Activated CD8-positive, alpha-beta T cell treated with anti-CD3 and anti-CD28 coated beads for 36 hours (primary cell): ENCODE measurements at regions not wholly inside any gene's neighbourhood (a gene's known extent, or its start where the extent isn't known, plus 50 kb on each side); places are given as distances from the start of the nearest gene placed in this dataset.

Experiments used
- ATAC-seq: fragments of 200-7000 bp; cut with Tn5 transposase; one replicate; pipeline ENCODE4 v1.10.0; 2021; ENCODE audit warnings: mild to moderate bottlenecking, moderate library complexity
- CTCF ChIA-PET: fragments of 350-600 bp; sonication (Branson Sonifier 250); formaldehyde crosslinking; loops from one replicate; lab custom pipeline; 2021; ENCODE audit warnings: antibody characterized with exemption; lab: Charles Lee
- POLR2A ChIA-PET: fragments of 350-600 bp; sonication (Branson Sonifier 250); formaldehyde crosslinking; loops from one replicate; lab custom pipeline; 2021; ENCODE audit warnings: antibody characterized with exemption; lab: Charles Lee
- DNase-seq: peaks from one replicate; pipeline ENCODE4 v3.0.0-alpha.2; 2020
- H3K27ac Mint-ChIP-seq: one replicate; pipeline ENCODE4 v1.8.0; 2021; ENCODE audit warnings: mild to moderate bottlenecking, mixed read lengths
- H3K27me3 Mint-ChIP-seq: one replicate; pipeline ENCODE4 v1.8.0; 2021; ENCODE audit warnings: mixed read lengths
- H3K36me3 Mint-ChIP-seq: one replicate; pipeline ENCODE4 v1.8.0; 2021; ENCODE audit warnings: low read depth, mixed read lengths
- H3K4me1 Mint-ChIP-seq: one replicate; pipeline ENCODE4 v1.8.0; 2021; ENCODE audit warnings: low read depth, mixed read lengths
- H3K4me3 Mint-ChIP-seq: one replicate; pipeline ENCODE4 v1.8.0; 2021; ENCODE audit warnings: mild to moderate bottlenecking, moderate library complexity, mixed read lengths
- H3K9me3 Mint-ChIP-seq: one replicate; pipeline ENCODE4 v1.8.0; 2021; ENCODE audit warnings: mixed read lengths
- CTCF ChIP-seq: fragments of 200-600 bp; IDR thresholded peaks from one replicate; pipeline ENCODE4 v1.8.0; 2022; ENCODE audit warnings: antibody characterized with exemption, mild to moderate bottlenecking
- intact Hi-C: fragments of 100-400 bp; cut with micrococcal nuclease; formaldehyde crosslinking; loops from one replicate; pipeline ENCODE4 v1.10.0; 2022

DNA sequence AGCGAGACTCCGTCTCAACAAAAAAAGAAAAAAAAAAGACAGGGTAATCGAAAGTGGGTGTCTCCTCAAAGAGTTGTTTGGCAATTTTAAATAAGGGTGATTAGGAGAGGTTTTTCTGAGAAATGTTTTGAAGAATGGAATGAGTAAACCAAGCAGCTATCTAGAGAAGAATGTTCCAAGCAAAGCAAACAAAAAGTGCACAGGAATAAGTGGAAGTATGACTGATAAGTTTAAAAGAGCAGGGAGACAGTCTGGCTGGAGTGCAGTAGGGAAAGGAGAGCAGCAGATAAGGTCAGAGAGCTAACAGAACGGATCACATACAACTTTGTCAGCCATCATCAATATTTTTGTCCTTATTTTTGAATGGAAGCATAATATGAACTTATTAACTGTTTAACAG is 853.5 kb downstream of the TUSC7 start:
- CTCF ChIA-PET: interaction anchor here (1.4 kb wide), 1 partner anchor 11 kb away, joined by 3 read pairs; no protein-coding TSS in a partner anchor
- no peak for DNase-seq
- H3K27me3 Mint-ChIP-seq: no peaks in the 10 kb centered on the region
- no peak overlapping the region for H3K27ac Mint-ChIP-seq
- POLR2A ChIA-PET: no interaction called here
- no peaks in the 10 kb centered on the region for H3K36me3 Mint-ChIP-seq
- intact Hi-C loops: no loop called here
- no peak for TF ChIP-seq CTCF
- H3K9me3 Mint-ChIP-seq: peaks cover 5% of the 10 kb centered on the region
- H3K4me3 Mint-ChIP-seq: no peak overlapping the region
- no peaks in the 10 kb centered on the region for H3K4me1 Mint-ChIP-seq
- no peak for ATAC-seq

- intact Hi-C loops: no loop called here
- no peak for TF ChIP-seq CTCF
- no peaks in the 10 kb centered on the region for H3K4me1 Mint-ChIP-seq
- peaks cover 4% of the 10 kb centered on the region for H3K9me3 Mint-ChIP-seq
- ChIA-PET POLR2A (no interaction called here), CTCF (no interaction called here)
- H3K4me3 Mint-ChIP-seq: no peak overlapping the region
- ATAC-seq: no peak
- DNase-seq: no peak
- H3K36me3 Mint-ChIP-seq: no peaks in the 10 kb centered on the region
- no peaks in the 10 kb centered on the region for H3K27me3 Mint-ChIP-seq
- H3K27ac Mint-ChIP-seq: no peak overlapping the region
Measured at GRCh38 chr3:117565777-117566176, 856.2 kb downstream of the TUSC7 start.

- DNase-seq: no peak
- Mint-ChIP-seq H3K9me3 (peaks cover 4% of the 10 kb centered on the region), H3K27ac (no peak overlapping the region), H3K4me1 (no peaks in the 10 kb centered on the region), H3K36me3 (no peaks in the 10 kb centered on the region), H3K4me3 (no peak overlapping the region), H3K27me3 (no peaks in the 10 kb centered on the region)
- intact Hi-C loops: no loop called here
- TF ChIP-seq CTCF: no peak
- POLR2A ChIA-PET: no interaction called here
- CTCF ChIA-PET: no interaction called here
- no peak for ATAC-seq
Measured at GRCh38 chr3:117566926-117567325, 857.3 kb downstream of the TUSC7 start.

- H3K36me3 Mint-ChIP-seq: no peaks in the 10 kb centered on the region
- intact Hi-C loops: no loop called here
- DNase-seq (no peak), ATAC-seq (no peak)
- no peak for TF ChIP-seq CTCF
- H3K4me3 Mint-ChIP-seq: no peak overlapping the region
- no peak overlapping the region for H3K27ac Mint-ChIP-seq
- no peaks in the 10 kb centered on the region for H3K27me3 Mint-ChIP-seq
- H3K4me1 Mint-ChIP-seq: no peaks in the 10 kb centered on the region
- CTCF ChIA-PET: no interaction called here
- POLR2A ChIA-PET: no interaction called here
- H3K9me3 Mint-ChIP-seq: peaks cover 4% of the 10 kb centered on the region
Measured at GRCh38 chr3:117567382-117567781, 857.8 kb downstream of the TUSC7 start.

DNA sequence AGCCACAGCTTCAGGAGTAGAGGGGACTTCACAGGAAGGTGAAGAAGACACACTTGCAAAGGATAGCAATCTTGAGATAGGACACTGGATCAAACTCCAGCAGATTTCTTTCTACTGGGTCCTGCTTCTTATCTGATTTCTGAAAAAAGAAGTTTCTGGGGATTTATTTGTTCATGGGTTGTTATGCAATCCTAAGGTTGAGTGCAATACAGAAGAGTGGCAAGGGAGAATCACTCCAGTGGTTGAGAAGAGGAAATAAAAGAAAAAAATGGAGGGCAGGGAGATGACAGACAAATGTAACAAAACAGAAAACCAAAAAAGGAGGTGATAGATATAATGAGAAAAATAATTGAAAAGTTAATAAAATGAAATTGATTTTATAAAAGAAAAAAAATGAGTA is 858.3 kb downstream of the TUSC7 start:
- no peaks in the 10 kb centered on the region for H3K36me3 Mint-ChIP-seq
- no peaks in the 10 kb centered on the region for H3K4me1 Mint-ChIP-seq
- no peaks in the 10 kb centered on the region for H3K27me3 Mint-ChIP-seq
- no peak overlapping the region for H3K4me3 Mint-ChIP-seq
- POLR2A ChIA-PET: no interaction called here
- no peak for TF ChIP-seq CTCF
- no peak for ATAC-seq
- CTCF ChIA-PET: no interaction called here
- peaks cover 5% of the 10 kb centered on the region for H3K9me3 Mint-ChIP-seq
- no peak for DNase-seq
- H3K27ac Mint-ChIP-seq: no peak overlapping the region
- intact Hi-C loops: no loop called here
